Naive B cell (primary cell): ENCODE measurements at regions not wholly inside any gene's neighbourhood (a gene's known extent, or its start where the extent isn't known, plus 50 kb on each side); places are given as distances from the start of the nearest gene placed in this dataset.

Experiments
- ATAC-seq, 2 donors: fragments of 150-1000 bp; cut with Tn5 transposase; 2 replicates each; pipeline ENCODE4 v1.10.0; 2021; ENCODE audit warnings: low read depth in 2 of 2, mild to moderate bottlenecking in 2 of 2, moderate library complexity in 2 of 2
- DNase-seq: peaks from one replicate; pipeline ENCODE4 v3.0.0; 2022
- H3K27ac Mint-ChIP-seq, 6 donors: one replicate each; pipeline ENCODE4 v1.8.0; 2020 to 2022; ENCODE audit warnings: mild to moderate bottlenecking in 6 of 6, mixed read lengths in 6 of 6, moderate library complexity in 5 of 6, inconsistent platforms in 2 of 6
- H3K27me3 Mint-ChIP-seq, 3 donors: one replicate each; pipeline ENCODE4 v1.8.0; 2021 to 2022; ENCODE audit warnings: mixed read lengths in 3 of 3, mild to moderate bottlenecking in 1 of 3
- H3K36me3 Mint-ChIP-seq, 2 donors: one replicate each; pipeline ENCODE4 v1.8.0; 2020 to 2022; ENCODE audit warnings: mixed read lengths in 2 of 2, inconsistent platforms in 1 of 2, mild to moderate bottlenecking in 1 of 2
- H3K4me1 Mint-ChIP-seq, 3 donors: one replicate each; pipeline ENCODE4 v1.8.0; 2020 to 2022; ENCODE audit warnings: mixed read lengths in 3 of 3, inconsistent platforms in 1 of 3, mild to moderate bottlenecking in 1 of 3, moderate library complexity in 1 of 3
- H3K4me3 Mint-ChIP-seq, 8 donors: one replicate each; pipeline ENCODE4 v1.8.0; 2020 to 2022; ENCODE audit warnings: mild to moderate bottlenecking in 8 of 8, mixed read lengths in 8 of 8, moderate library complexity in 8 of 8, inconsistent platforms in 2 of 8
- H3K9me3 Mint-ChIP-seq, 7 donors: one replicate each; pipeline ENCODE4 v1.8.0; 2020 to 2022; ENCODE audit warnings: mixed read lengths in 7 of 7, mild to moderate bottlenecking in 5 of 7, inconsistent platforms in 2 of 7, moderate library complexity in 1 of 7

DNA sequence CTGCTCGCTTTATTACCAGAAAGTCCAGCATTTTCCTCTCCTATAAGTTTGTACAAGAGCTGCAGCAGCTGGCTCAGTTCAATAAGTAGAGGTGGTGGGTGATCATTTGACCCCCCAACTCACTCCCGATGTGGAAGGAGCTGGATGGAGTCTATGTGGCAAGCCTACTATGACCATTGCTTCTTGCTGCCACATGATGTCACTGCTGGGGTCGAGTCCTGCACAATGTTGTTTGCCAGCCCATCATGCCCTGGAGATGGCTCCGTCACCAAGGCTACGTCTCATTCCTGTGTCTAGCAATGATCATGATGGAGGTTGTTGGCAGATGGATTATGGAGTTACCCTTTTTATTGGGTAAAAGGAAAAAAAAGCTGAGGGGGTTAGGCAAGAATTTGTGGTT, 266.3 kb downstream of the PSAT1 start:
- no peaks in the 10 kb centered on the region for H3K36me3 Mint-ChIP-seq
- DNase-seq: no peak
- no peak overlapping the region for H3K4me3 Mint-ChIP-seq
- ATAC-seq: no peak
- no peaks in the 10 kb centered on the region for H3K4me1 Mint-ChIP-seq
- H3K27ac Mint-ChIP-seq: no peak overlapping the region
- H3K27me3 Mint-ChIP-seq: peaks cover 0 to 12% (median 4%) of the 10 kb centered on the region in 3 donors
- H3K9me3 Mint-ChIP-seq: peaks cover 0 to 5% (median 0%) of the 10 kb centered on the region in 7 donors

DNA sequence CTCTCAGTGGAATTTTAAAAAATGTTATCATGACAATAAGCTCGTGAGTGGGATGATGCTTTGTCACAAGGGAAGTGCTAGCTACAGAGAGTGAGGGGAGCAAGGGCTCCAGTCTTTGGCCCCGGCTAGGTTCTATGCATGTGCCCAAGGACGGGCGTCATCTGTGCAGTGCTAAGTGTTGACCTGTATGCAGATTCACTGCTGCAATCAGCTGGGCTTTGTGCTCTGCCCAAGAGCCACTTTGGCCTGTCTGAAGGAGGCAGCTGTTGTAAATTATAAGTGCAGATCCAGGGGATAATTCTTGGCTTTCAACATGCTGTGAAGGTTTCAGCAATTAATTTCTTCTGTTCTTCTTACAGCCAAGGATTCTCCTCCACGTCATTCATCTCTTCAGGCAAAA, 268.6 kb downstream of the PSAT1 start:
- DNase-seq (no peak), ATAC-seq (no peak)
- Mint-ChIP-seq H3K36me3 (no peaks in the 10 kb centered on the region), H3K9me3 (peaks cover 0 to 5% (median 0%) of the 10 kb centered on the region in 7 donors), H3K27me3 (peaks cover 0 to 22% (median 4%) of the 10 kb centered on the region in 3 donors), H3K4me3 (no peak overlapping the region), H3K27ac (no peak overlapping the region), H3K4me1 (no peaks in the 10 kb centered on the region)

DNA sequence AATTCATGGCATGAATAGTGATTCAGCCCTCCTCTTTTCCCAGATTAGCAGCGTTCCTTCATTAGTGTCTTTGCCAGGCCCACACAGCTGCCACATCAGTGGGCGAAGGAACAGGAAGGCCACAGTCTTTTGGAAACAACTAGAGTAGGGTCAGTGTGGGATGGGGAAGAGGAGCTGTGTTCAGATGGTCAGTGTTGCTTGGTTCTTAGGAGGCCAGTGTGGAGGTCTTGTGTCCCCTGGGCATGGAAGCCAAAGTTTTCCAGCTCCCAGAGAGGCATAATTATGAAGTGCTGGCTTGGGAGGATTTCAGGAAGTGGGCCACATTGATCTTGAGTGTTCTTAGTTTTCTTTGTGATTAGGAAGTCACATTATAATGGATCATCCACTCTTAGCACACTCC, 269.6 kb downstream of the PSAT1 start:
- peaks cover 0 to 14% (median 4%) of the 10 kb centered on the region in 3 donors for H3K27me3 Mint-ChIP-seq
- H3K27ac Mint-ChIP-seq: no peak overlapping the region
- no peaks in the 10 kb centered on the region for H3K4me1 Mint-ChIP-seq
- peaks cover 0 to 5% (median 0%) of the 10 kb centered on the region in 7 donors for H3K9me3 Mint-ChIP-seq
- H3K4me3 Mint-ChIP-seq: peak overlapping the region in 1 of 8 donors; percentile 6
- DNase-seq (no peak), ATAC-seq (no peak)
- H3K36me3 Mint-ChIP-seq: no peaks in the 10 kb centered on the region

DNA sequence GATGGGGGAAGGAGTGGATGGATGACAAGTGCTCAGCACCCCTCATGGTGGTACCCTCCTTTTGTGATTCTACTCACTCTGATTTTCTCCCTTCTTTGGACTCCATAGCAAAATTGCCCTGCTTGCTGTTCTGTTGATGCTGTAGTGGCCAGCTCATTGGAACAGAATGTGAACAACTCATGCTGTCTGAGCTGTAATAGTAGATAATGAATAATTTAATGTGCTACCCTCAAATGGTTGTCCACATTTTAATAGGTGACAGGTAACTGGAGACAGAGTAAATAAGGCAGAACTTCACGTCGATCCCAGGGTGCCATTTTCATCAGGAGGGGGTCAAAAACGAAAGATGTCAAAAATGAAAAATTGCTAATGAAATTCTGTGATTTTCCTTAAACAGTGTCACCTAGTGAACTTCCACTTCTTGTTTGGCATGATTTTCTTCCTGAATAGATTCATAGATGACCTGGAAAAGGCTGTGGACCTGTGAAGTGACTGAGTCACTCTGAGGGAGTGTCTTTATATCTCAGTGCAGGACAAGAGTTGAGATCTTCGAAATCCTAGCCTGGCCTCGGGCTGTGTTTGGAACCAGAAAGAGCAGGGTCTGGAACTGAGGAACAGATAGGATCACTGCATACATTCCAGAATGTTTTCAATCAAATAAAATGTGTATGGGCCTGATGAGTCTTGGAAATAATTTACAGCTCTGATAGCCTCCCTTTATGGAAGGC, 270.2 kb downstream of the PSAT1 start:
- DNase-seq (no peak), ATAC-seq (no peak)
- H3K27ac Mint-ChIP-seq: no peak overlapping the region
- no peaks in the 10 kb centered on the region for H3K4me1 Mint-ChIP-seq
- no peaks in the 10 kb centered on the region for H3K36me3 Mint-ChIP-seq
- peaks cover 0 to 5% (median 0%) of the 10 kb centered on the region in 7 donors for H3K9me3 Mint-ChIP-seq
- no peak overlapping the region for H3K4me3 Mint-ChIP-seq
- peaks cover 0 to 14% (median 4%) of the 10 kb centered on the region in 3 donors for H3K27me3 Mint-ChIP-seq

DNA sequence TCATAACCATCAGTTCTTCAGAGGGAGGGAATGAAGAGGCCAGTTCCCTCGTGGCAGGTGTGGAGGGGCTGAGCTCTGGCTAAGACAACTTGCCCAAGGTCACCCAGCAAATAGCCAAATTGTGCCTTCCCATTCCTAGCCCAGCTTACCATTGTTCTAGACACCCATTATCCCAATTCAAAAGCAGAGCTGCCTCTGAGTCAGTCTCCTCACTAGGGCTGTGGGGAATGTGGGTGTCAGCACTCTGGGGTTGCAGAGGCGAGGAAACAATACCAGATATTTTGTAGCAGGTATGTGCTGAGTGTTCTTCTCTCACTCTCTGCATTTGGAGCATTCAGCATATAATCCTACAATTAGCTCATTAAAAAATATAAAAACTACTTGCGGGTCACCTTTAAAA, 270.8 kb downstream of the PSAT1 start:
- no peak for ATAC-seq
- Mint-ChIP-seq H3K9me3 (peaks cover 0 to 5% (median 0%) of the 10 kb centered on the region in 7 donors), H3K4me1 (no peaks in the 10 kb centered on the region)

DNA sequence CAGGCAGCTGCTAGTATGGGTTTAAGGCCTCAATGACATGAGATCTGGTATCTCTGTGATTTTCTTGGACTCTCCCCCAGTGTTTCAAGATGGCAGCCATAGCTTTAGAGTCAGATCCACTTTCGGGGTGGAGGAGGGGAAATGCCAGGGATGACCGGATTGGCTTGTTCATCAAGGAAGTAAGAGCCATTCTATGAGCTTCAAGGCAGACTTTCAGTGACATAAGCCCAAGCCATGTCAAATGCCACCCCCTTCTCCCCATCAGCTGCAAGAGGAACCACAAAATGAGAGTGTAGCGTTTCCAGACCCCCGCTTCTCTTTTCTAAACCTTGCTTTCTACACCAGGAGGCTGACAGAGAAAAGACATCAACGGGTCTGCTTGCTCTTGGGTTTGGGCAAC, 271.8 kb downstream of the PSAT1 start:
- H3K4me1 Mint-ChIP-seq: no peaks in the 10 kb centered on the region
- no peak overlapping the region for H3K27ac Mint-ChIP-seq
- DNase-seq (no peak), ATAC-seq (no peak)
- H3K9me3 Mint-ChIP-seq: peaks cover 0 to 3% (median 0%) of the 10 kb centered on the region in 7 donors
- peaks cover 0 to 14% (median 5%) of the 10 kb centered on the region in 3 donors for H3K27me3 Mint-ChIP-seq
- no peaks in the 10 kb centered on the region for H3K36me3 Mint-ChIP-seq
- no peak overlapping the region for H3K4me3 Mint-ChIP-seq

More for the DNA sequence above, 270.8 kb downstream of the PSAT1 start:
- DNase-seq: no peak
- H3K36me3 Mint-ChIP-seq: no peaks in the 10 kb centered on the region
- no peak overlapping the region for H3K27ac Mint-ChIP-seq
- no peak overlapping the region for H3K4me3 Mint-ChIP-seq
- H3K27me3 Mint-ChIP-seq: peaks cover 0 to 14% (median 3%) of the 10 kb centered on the region in 3 donors

DNA sequence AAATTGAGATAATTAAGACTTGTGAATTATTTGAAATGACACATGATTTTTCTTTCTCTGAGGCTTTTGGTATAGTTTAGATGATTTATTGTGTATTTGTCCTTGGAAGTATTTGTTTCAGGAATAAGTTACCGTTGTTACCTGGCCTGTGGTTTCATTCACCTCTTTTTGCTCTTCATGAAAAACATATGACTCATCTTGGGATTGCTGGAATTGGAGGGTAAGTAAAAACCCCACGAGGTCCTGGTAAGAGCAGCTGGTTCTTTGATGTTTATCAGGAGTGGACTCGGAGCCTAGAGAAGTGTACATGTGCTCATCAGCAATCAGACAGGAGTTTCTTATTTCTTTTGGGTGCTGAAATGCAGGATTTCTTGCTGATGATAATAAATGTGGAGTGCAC, 275.3 kb downstream of the PSAT1 start:
- Mint-ChIP-seq H3K27me3 (peaks cover 3 to 14% (median 5%) of the 10 kb centered on the region in 3 donors), H3K27ac (no peak overlapping the region), H3K9me3 (no peaks in the 10 kb centered on the region), H3K36me3 (no peaks in the 10 kb centered on the region), H3K4me1 (no peaks in the 10 kb centered on the region), H3K4me3 (no peak overlapping the region)
- ATAC-seq: no peak
- DNase-seq: no peak

DNA sequence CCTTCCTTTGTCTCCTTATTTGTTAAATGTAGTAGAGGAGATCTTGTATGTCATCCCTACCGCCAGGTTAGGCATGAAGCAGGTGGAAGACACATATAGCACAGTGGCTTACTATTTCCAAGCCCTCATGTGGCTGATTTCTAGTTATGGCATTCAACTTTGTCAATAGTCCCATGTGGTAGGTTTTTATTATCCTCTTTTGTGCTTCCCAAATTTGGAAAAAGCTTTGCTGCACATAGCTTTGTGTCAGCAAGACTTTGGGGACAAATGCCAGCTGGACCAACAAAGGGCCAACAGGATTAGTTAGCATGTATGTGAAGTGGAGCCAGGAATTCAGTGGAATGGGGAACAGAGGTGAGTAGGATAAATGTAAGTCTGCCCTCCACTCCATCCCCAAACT, 276.3 kb downstream of the PSAT1 start:
- H3K27ac Mint-ChIP-seq: no peak overlapping the region
- ATAC-seq (no peak), DNase-seq (no peak)
- no peak overlapping the region for H3K4me3 Mint-ChIP-seq
- H3K36me3 Mint-ChIP-seq: no peaks in the 10 kb centered on the region
- no peaks in the 10 kb centered on the region for H3K4me1 Mint-ChIP-seq
- no peaks in the 10 kb centered on the region for H3K9me3 Mint-ChIP-seq
- H3K27me3 Mint-ChIP-seq: peaks cover 5 to 10% (median 5%) of the 10 kb centered on the region in 3 donors

DNA sequence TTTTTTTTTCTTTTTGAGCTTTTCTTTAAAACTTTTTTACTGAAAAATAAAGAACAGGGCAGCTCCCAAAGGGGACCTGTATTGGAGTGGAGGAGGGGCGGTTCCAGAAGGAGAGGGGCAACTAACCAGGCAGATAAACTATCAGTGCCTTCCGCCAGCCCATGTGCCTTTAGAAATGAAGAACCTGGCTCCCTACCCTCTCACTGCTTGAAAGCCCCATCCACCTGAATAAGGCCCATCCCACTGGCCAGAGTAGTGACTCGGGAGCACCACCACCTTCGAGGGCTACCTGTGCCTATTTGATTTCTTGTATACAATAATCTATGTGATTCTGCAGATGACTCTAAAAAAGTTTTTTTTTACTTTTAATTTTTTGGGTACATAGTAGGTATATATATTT, 276.7 kb downstream of the PSAT1 start:
- ATAC-seq (no peak), DNase-seq (no peak)
- no peaks in the 10 kb centered on the region for H3K4me1 Mint-ChIP-seq
- no peaks in the 10 kb centered on the region for H3K36me3 Mint-ChIP-seq
- no peaks in the 10 kb centered on the region for H3K9me3 Mint-ChIP-seq
- H3K27ac Mint-ChIP-seq: no peak overlapping the region
- H3K27me3 Mint-ChIP-seq: peaks cover 5 to 7% (median 5%) of the 10 kb centered on the region in 3 donors
- no peak overlapping the region for H3K4me3 Mint-ChIP-seq

DNA sequence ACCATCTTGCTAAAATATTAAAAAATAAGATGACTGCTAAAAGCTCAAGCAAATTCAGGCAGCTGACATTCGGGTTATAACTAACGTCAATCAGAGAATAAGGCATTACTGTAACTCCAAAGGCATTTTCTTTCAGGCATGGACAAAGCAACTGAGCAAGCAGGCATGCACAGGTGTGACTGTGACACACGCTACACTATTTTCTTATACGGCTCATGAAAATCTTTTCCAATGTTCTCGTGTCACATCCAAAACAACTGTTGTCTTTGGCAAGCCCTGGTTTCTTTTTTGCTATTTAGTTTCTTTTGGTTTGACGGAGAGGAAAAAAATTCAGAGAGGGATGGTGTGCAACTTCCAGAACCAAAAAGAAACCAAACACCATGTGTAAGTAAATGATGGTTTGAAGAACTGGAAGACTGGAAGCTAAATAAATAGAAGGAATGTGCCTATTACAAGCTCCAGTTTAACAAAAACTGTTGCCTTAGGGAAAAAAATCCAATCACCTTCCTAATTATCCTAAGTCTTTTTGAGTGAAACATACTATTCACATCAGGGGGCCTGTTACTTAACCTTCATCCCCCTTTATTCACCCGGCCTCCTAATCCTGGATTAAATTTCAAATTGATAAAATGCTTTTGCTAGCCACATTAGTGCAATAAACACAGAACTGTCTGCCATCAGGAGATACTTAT, 277.6 kb downstream of the PSAT1 start:
- Mint-ChIP-seq H3K4me3 (no peak overlapping the region), H3K27me3 (peaks cover 5 to 6% (median 5%) of the 10 kb centered on the region in 3 donors), H3K27ac (no peak overlapping the region), H3K36me3 (no peaks in the 10 kb centered on the region), H3K9me3 (no peaks in the 10 kb centered on the region), H3K4me1 (no peaks in the 10 kb centered on the region)
- ATAC-seq (no peak), DNase-seq (no peak)

DNA sequence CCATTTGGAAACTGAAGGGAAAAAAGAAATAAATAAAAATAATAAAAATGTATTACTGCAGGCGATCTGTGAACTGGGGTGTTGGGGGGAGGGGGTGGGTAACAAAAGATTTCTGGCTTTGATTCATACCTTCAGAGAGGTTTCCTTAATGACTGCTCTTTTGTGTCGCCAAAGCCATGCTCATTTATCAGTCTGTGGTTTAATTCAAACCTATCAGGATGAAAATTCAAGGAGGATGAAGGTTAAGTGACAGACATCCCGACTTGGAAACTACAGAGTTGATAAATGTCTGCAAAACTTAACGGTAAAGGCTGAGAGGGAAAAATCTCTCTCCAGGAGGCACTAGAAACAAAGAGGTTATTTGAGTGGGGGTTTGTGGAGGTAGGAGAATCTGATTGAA, 278.2 kb downstream of the PSAT1 start:
- DNase-seq: no peak
- no peaks in the 10 kb centered on the region for H3K36me3 Mint-ChIP-seq
- H3K4me1 Mint-ChIP-seq: no peaks in the 10 kb centered on the region
- no peak for ATAC-seq
- no peaks in the 10 kb centered on the region for H3K9me3 Mint-ChIP-seq
- no peak overlapping the region for H3K4me3 Mint-ChIP-seq
- H3K27ac Mint-ChIP-seq: peak overlapping the region in 1 of 6 donors; percentile 54
- peaks cover under 1 to 5% (median 5%) of the 10 kb centered on the region in 3 donors for H3K27me3 Mint-ChIP-seq

DNA sequence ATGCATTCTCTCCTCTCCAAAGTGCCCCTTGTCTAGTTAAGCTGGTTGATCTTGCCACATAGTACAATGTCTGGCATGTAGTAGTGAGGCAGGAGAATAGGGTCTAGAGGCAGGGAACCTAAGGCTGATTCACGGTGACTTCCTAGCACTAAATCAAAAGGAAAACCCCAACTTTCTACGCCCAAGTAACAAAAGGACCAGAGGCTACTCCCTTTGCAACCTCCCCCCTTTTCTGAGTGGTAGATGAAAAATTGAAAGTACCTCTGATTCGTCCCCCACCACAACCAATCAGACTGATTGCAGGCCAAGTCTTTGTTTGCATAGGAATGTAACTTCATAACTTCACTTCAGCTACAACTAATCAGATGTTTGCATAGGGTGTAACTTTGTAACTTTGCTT, 278.8 kb downstream of the PSAT1 start:
- DNase-seq (no peak), ATAC-seq (no peak)
- Mint-ChIP-seq H3K9me3 (no peaks in the 10 kb centered on the region), H3K4me1 (no peaks in the 10 kb centered on the region), H3K4me3 (no peak overlapping the region), H3K27ac (no peak overlapping the region), H3K36me3 (no peaks in the 10 kb centered on the region), H3K27me3 (peaks cover 5 to 8% (median 6%) of the 10 kb centered on the region in 3 donors)

DNA sequence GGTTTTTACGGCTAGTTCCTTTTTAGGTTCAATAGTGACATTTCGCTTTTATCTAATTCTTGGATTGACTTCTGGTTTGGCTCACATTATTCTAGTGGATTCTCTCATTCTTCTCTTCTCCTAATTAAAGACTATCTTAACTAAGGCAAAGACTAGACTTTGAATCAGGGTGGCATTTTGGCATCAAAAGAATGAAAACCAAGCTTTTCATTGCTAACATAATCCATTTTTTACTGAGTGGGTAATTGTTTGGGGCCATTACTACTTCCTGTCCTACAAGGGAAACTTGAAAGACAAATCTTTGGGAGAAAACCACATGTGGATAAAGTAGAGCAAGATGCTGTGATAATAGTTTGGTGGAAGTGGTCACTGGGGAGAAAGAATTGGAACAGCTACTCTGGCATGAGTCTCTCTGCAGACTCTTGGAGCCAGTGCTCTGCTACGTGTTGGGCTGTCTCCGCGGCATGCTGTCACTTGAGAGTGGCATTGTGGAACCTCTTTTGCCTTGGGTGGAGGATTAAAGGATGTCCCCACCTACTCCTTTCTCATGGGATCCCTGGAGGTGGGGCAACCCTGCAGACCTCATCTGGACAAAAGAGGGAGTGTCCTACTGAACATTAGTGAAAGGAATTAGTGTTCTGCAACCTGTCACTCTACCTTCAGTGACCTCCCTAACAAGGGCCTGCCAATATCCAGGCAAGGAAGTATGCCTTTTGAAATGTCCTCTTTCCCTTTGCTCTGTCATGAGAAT, 280.4 kb downstream of the PSAT1 start:
- no peaks in the 10 kb centered on the region for H3K9me3 Mint-ChIP-seq
- no peak overlapping the region for H3K27ac Mint-ChIP-seq
- H3K27me3 Mint-ChIP-seq: peaks cover 5 to 12% (median 9%) of the 10 kb centered on the region in 3 donors
- H3K4me3 Mint-ChIP-seq: no peak overlapping the region
- H3K36me3 Mint-ChIP-seq: no peaks in the 10 kb centered on the region
- no peak for DNase-seq
- ATAC-seq: no peak
- H3K4me1 Mint-ChIP-seq: no peaks in the 10 kb centered on the region
